Large intestine (tissue), 3 donors: ENCODE measurements at regions not wholly inside any gene's neighbourhood (a gene's known extent, or its start where the extent isn't known, plus 50 kb on each side); places are given as distances from the start of the nearest gene placed in this dataset.

ENCODE experiments used
- DNase-seq, 2 donors: peaks; one replicate each; pipeline versions ENCODE4 v3.0.0 to v3.0.0-alpha.2; 2013
- H3K27ac ChIP-seq: one replicate; pipeline ENCODE4 v1.5.1; 2013; ENCODE audit warnings: low read length
- H3K27me3 ChIP-seq: 2 replicates; pipeline ENCODE4 v1.6.1; 2013; ENCODE audit warnings: low read length; ENCODE audit not compliant: control insufficient read depth, insufficient read depth
- H3K36me3 ChIP-seq: 2 replicates; pipeline ENCODE4 v1.6.1; 2013; ENCODE audit warnings: low read length; ENCODE audit not compliant: control insufficient read depth, insufficient read depth
- H3K4me1 ChIP-seq: one replicate; pipeline ENCODE4 v1.6.1; 2013; ENCODE audit warnings: low read length; ENCODE audit not compliant: control insufficient read depth, insufficient read depth
- H3K4me3 ChIP-seq: one replicate; pipeline ENCODE4 v1.5.1; 2013; ENCODE audit warnings: low read length
- H3K9me3 ChIP-seq: one replicate; pipeline ENCODE4 v1.6.1; 2013; ENCODE audit warnings: mild to moderate bottlenecking, low read depth, low read length, moderate library complexity; ENCODE audit not compliant: control insufficient read depth
- WGBS: methylation state at CpG from one replicate; pipeline ENCODE4 v1.1.5; 2013; ENCODE audit warnings: low lambda C conversion rate; ENCODE audit not compliant: insufficient coverage; 5-methylcytosine and 5-hydroxymethylcytosine counted together

DNA sequence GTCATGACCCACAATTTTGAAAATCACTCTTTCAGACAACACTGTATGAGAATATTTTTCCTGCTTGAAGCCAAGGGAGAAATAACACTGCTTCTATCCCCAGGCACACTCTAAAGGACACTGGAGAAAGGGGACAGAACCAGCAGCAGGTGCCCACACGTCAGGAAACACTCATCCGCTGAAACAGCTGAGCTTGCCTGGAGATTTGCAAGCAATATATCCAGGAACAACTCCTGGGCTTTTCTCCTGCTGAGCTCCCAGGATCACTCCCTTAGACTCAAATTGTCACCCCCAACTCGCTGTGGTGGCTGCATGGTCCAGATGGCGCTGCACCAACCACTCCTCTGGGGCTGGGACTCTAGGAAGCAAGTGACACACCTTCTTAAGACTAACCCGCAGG lies 186.7 kb downstream of the ARL4C start:
- H3K27me3 ChIP-seq: no peaks in the 10 kb centered on the region
- no peak overlapping the region for H3K4me3 ChIP-seq
- no peak overlapping the region for H3K27ac ChIP-seq
- H3K36me3 ChIP-seq: no peaks in the 10 kb centered on the region
- H3K4me1 ChIP-seq: no peaks in the 10 kb centered on the region
- no peaks in the 10 kb centered on the region for H3K9me3 ChIP-seq
- no CpG with 5 or more reads among the region's 5 CpGs for WGBS
- DNase-seq: no peak

DNA sequence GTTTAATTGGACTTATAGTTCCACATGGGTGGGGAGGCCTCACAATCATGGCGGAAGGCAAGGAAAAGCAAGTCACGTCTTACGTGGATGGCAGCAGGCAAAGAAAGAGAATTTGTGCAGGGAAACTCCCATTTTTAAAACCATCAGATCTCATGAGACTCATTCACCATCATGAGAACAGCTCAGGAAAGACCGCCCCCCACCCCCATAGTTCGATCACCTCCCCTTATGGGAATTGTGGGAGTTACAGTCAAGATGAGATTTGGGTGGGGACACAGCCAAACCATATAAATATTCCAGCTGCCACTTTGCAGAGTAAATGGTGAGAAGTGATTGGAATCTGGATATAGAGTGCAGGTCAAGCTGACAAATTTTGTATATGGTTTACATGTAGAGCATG lies 187.4 kb downstream of the ARL4C start:
- no peaks in the 10 kb centered on the region for H3K4me1 ChIP-seq
- H3K36me3 ChIP-seq: no peaks in the 10 kb centered on the region
- H3K9me3 ChIP-seq: no peaks in the 10 kb centered on the region
- no peak overlapping the region for H3K27ac ChIP-seq
- no peaks in the 10 kb centered on the region for H3K27me3 ChIP-seq
- H3K4me3 ChIP-seq: no peak overlapping the region
- WGBS: no CpG with 5 or more reads among the region's 5 CpGs
- DNase-seq: no peak

DNA sequence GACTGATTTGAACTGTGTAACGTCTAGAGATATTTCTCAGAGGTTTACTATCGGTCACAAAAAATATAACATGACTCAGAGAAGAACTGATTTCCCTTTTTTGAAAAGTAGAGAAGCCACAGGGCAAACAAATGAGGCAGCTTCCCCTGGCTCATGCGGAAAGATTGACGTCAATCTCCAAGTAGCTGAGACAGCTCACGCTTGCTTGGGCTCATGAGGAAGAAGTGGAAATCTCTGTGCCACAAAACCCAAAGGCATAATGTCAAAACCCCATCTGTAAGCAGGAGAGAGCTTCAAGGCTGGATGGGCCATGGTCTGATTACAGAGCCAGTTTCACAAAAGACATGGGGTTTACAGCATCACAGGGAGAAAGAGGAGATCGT lies 188.1 kb downstream of the ARL4C start:
- no CpG with 5 or more reads among the region's 6 CpGs for WGBS
- no peaks in the 10 kb centered on the region for H3K4me1 ChIP-seq
- no peaks in the 10 kb centered on the region for H3K27me3 ChIP-seq
- no peak overlapping the region for H3K27ac ChIP-seq
- no peaks in the 10 kb centered on the region for H3K36me3 ChIP-seq
- H3K9me3 ChIP-seq: no peaks in the 10 kb centered on the region
- no peak for DNase-seq
- no peak overlapping the region for H3K4me3 ChIP-seq

DNA sequence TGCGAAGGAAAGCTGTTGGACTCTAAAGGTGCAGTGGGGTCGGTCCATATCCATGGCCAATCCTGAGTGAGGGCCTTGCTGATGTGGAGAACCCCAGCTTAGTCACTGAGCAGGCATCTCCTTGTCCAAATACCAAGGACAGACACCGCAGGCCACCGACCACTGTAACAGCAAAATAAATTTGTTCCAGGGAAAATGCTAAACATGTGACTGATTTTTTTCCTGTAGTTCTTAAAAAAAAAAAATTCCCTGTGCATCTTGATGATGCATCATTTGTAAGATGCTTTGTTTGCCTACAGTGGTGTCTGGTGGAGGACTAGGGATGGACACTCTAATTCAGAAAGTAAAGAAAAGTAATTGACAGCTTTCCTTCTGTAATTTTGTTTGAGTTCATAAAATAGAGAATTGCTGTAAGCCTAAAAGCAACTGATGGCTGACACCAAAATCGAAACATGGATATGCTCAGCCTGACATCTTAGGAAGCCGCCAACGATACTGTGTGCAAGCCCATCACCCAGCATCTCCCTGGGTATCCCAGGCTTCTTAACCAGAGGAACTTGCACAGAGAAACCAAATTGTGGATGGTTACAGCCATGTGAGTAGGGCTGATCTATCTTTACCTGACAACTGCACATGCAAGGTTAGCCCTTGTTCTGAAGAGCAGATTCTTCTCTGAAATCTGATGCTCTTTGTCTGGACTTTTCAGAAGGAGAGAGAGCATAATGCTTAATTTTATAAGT lies 188.6 kb downstream of the ARL4C start:
- no peak overlapping the region for H3K4me3 ChIP-seq
- H3K27me3 ChIP-seq: no peaks in the 10 kb centered on the region
- H3K9me3 ChIP-seq: no peaks in the 10 kb centered on the region
- no peak overlapping the region for H3K27ac ChIP-seq
- WGBS: 83% methylated on average over 1 of the region's 7 CpGs
- no peaks in the 10 kb centered on the region for H3K36me3 ChIP-seq
- DNase-seq: no peak
- H3K4me1 ChIP-seq: no peaks in the 10 kb centered on the region

DNA sequence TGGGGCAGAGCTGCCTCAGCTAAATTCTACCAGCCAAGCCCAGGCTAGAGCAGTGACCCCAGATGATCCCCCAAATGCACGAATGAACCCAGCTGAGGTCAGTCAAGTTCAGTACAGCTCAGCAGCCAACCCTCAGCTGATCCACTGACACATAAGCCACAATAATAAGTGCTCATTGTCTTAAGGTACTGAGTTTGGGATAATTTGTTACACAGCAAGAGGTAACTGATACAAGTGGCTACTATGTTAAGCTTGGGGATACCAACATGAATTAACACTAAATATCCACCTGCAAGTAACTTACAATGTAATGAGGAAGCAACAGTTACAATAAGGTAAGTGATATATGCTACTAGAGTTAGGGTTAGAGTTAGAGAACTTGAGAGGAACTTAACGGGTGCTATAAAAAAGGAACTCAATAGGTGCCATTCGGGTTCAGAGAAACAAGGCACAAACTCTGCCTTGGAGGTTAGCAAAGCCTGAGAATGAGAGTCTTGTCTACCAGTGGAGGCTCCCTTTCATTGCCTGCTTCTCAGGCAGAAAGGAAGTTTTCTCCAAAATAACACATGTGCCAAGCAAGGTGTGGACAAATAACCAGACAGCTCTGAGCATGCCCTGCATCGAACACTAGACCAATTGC lies 189.4 kb downstream of the ARL4C start:
- DNase-seq: no peak
- WGBS: 100% methylated on average over 2 of the region's 4 CpGs
- no peaks in the 10 kb centered on the region for H3K9me3 ChIP-seq
- no peaks in the 10 kb centered on the region for H3K36me3 ChIP-seq
- no peaks in the 10 kb centered on the region for H3K27me3 ChIP-seq
- no peak overlapping the region for H3K27ac ChIP-seq
- H3K4me1 ChIP-seq: no peaks in the 10 kb centered on the region
- H3K4me3 ChIP-seq: no peak overlapping the region

DNA sequence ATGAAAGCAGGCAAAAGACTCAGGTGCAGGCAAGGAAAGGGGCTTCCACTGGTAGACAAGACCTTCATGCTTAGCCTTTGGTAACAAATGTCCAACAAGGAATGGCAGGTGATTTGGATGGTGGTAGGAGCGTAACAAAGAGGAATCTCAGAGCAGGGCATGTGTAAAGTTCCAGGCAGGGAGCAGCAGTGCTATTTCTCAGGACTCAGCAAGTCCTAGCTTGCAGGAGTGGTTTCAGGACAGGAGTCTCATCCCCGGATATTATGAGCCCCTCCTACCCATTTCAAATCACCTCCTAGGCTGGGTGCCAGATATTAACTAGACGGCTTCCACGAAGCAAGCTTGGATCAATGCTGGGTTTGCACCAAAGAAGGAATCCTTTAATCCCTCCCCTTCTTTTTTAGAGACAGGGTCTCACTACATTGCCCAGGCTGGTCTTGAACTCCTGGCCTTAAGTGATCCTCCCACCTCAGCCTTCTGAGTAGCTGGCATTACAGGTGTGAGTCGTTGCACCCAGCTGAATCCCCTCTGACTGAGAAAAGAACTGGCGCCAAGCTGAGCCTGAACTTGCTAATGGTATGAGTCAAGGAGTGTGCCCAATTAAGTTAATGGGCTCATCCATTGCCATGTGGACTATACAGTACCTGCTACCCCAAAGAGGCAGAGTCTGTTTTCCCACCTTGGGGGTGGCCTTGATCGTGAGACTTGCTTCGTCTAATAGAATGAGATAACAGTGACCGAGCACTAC lies 190.3 kb downstream of the ARL4C start:
- WGBS: no CpG with 5 or more reads among the region's 9 CpGs
- no peaks in the 10 kb centered on the region for H3K4me1 ChIP-seq
- H3K27ac ChIP-seq: no peak overlapping the region
- no peak for DNase-seq
- H3K4me3 ChIP-seq: no peak overlapping the region
- no peaks in the 10 kb centered on the region for H3K9me3 ChIP-seq
- H3K36me3 ChIP-seq: no peaks in the 10 kb centered on the region
- H3K27me3 ChIP-seq: no peaks in the 10 kb centered on the region

DNA sequence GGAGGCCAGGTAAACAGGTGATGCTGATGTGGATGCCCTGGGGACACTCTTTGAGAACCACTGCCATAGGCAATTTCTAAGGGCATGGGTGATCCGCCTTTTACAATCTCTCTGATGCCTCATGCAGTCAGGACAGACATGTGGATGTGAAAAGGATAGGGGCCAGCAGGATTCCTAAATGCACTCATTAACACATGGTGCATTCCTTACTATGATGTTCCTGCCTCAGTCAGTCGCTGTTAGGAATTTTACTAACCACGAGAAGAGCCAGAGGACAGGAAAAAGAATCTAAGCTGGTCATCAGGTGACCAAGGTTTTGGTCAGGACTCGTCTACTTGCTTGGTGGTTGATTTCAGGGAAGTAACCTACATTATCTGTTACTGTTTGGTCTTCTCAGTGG lies 191.0 kb downstream of the ARL4C start:
- Histone ChIP-seq H3K4me1 (no peaks in the 10 kb centered on the region), H3K4me3 (no peak overlapping the region), H3K9me3 (no peaks in the 10 kb centered on the region), H3K36me3 (no peaks in the 10 kb centered on the region), H3K27me3 (no peaks in the 10 kb centered on the region), H3K27ac (no peak overlapping the region)
- 83% methylated on average over 1 of the region's 4 CpGs for WGBS
- no peak for DNase-seq

DNA sequence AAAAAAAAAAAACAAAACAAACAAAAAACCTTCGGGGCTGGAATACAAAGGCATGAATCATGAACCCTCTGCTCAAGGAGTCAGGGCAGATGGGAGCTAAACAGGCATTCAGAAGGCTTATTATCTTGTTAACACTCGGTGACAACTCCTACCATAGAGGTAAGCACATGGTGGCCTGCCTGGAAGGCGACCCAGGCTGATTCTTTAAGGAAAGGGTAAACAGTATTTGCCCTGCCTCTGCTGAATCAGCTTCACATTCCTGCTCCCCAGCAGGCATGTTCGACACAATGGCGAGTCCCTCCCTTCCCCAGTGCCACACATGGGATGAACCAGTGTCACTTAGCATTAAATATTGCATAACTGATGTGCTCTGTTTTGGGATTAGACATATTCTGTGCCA lies 191.9 kb downstream of the ARL4C start:
- H3K36me3 ChIP-seq: no peaks in the 10 kb centered on the region
- H3K27ac ChIP-seq: no peak overlapping the region
- no peaks in the 10 kb centered on the region for H3K27me3 ChIP-seq
- H3K4me1 ChIP-seq: no peaks in the 10 kb centered on the region
- no CpG with 5 or more reads among the region's 5 CpGs for WGBS
- no peak overlapping the region for H3K4me3 ChIP-seq
- no peaks in the 10 kb centered on the region for H3K9me3 ChIP-seq
- no peak for DNase-seq

DNA sequence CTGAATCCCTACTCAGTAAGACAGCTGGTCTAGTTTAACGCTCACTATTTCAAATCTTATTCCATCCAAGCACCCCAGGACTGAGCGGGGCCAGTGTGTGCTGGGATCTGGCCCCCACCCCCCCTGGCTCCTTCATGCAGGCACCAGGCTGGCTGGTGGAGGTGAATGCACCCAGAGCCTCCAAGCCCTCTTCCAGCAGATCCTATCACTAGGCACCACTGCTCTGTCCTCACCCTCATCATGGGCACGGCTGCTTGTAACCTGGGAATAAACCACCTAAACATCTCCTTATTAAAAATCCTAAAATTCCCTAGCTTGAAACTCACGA lies 194.3 kb downstream of the ARL4C start:
- no peak overlapping the region for H3K4me3 ChIP-seq
- no CpG with 5 or more reads among the region's 4 CpGs for WGBS
- no peak for DNase-seq
- no peaks in the 10 kb centered on the region for H3K9me3 ChIP-seq
- no peaks in the 10 kb centered on the region for H3K36me3 ChIP-seq
- no peaks in the 10 kb centered on the region for H3K27me3 ChIP-seq
- no peaks in the 10 kb centered on the region for H3K4me1 ChIP-seq
- H3K27ac ChIP-seq: no peak overlapping the region

DNA sequence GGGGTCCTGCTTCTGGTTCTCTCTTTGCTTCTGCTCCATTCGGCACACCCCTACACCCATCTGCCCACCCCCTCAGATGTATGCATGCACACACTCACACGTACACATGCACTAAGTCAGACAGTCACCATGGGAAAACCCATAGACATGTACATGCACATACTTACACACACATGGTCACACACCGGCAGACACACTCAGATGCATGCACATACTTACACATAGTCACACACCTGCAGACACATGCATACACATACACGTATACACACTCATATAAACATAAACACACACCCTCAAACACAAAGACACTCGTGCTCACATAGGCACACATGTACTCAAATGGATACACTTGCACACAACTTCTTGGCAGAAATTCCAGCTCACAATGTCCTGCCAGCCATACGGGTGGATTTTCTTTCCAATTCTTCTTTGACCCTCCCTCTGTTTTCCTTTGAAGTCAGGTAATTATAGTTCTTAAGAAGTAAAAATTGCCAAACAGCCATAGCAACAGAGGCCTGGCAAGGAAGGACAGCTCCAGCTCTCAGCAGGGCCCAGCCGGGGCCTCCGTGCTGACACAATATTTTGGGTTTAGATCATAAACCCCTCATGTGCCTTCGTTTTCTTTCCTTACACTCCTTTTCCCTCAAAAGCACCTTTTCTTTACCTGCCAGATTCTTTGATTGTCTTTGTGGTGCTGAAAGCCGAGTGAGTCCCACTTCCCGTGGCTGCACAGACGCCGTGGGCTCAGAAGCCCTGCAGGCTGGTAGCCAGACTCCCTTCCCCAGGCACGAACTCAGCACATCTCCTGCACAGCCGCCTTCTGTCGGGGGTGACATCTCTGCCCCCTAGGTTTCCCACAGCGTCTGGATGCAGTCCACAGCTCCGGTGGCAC lies 195.7 kb downstream of the ARL4C start:
- Histone ChIP-seq H3K4me1 (no peaks in the 10 kb centered on the region), H3K9me3 (no peaks in the 10 kb centered on the region), H3K36me3 (no peaks in the 10 kb centered on the region), H3K27me3 (peaks cover 3% of the 10 kb centered on the region), H3K27ac (no peak overlapping the region), H3K4me3 (no peak overlapping the region)
- no peak for DNase-seq
- 45% methylated on average over 2 of the region's 18 CpGs for WGBS
